ENCODE measurements at regions not wholly inside any gene's neighbourhood (a gene's known extent, or its start where the extent isn't known, plus 50 kb on each side); places are given as distances from the start of the nearest gene placed in this dataset.

GRCh38 chr18:77376043-77376732 lies 126.5 kb downstream of the GALR1 start:
- intact Hi-C loops (cut with micrococcal nuclease; ENCODE audit: unreplicated experiment): no loop called here
- no peak overlapping the region for H3K27ac ChIP-seq (ENCODE audit: low read depth, low read length, poor library complexity, severe bottlenecking)
- POLR2A ChIA-PET (ENCODE audit: low non-redundant PET): interaction anchor here (0.7 kb wide), 1 partner anchor 22 kb away, joined by 3 read pairs; no protein-coding TSS in a partner anchor
- peaks cover 22% of the 10 kb centered on the region for H3K9me3 ChIP-seq (ENCODE audit: low read depth, low read length, poor library complexity, severe bottlenecking)
- BruUV-seq (replicated peaks): no TSS peak
- H3K36me3 ChIP-seq (ENCODE audit: insufficient read depth, low read length, poor library complexity, severe bottlenecking): no peaks in the 10 kb centered on the region
- no peak for DNase-seq (ENCODE audit: low spot score)
- no peak overlapping the region for H3K4me3 ChIP-seq (ENCODE audit: low read depth, low read length, poor library complexity, severe bottlenecking)
- no peaks in the 10 kb centered on the region for H3K4me1 ChIP-seq (ENCODE audit: insufficient read depth, low read length, poor library complexity, severe bottlenecking)
- H3K27me3 ChIP-seq (replicated peaks; ENCODE audit: insufficient read depth, low read depth, low read length, poor library complexity): no peaks in the 10 kb centered on the region
- TF ChIP-seq EZH2 (IDR thresholded peaks at IDR 0.05; ENCODE audit: borderline replicate concordance, low read depth, low read length, poor library complexity, severe bottlenecking): no peak
- TF ChIP-seq CTCF (conservative IDR thresholded peaks at IDR 0.05; ENCODE audit: low read depth, low read length): no peak
- CTCF ChIA-PET: no interaction called here

GRCh38 chr18:77376733-77377094 lies 127.1 kb downstream of the GALR1 start:
- no peaks in the 10 kb centered on the region for H3K36me3 ChIP-seq (ENCODE audit: insufficient read depth, low read length, poor library complexity, severe bottlenecking)
- H3K27ac ChIP-seq (ENCODE audit: low read depth, low read length, poor library complexity, severe bottlenecking): no peak overlapping the region
- H3K4me3 ChIP-seq (ENCODE audit: low read depth, low read length, poor library complexity, severe bottlenecking): no peak overlapping the region
- intact Hi-C loops (cut with micrococcal nuclease; ENCODE audit: unreplicated experiment): no loop called here
- H3K9me3 ChIP-seq (ENCODE audit: low read depth, low read length, poor library complexity, severe bottlenecking): peaks cover 24% of the 10 kb centered on the region
- ChIA-PET CTCF (no interaction called here), POLR2A (ENCODE audit: low non-redundant PET) (interaction anchor here (0.7 kb wide), 1 partner anchor 22 kb away, joined by 3 read pairs; no protein-coding TSS in a partner anchor)
- no peaks in the 10 kb centered on the region for H3K27me3 ChIP-seq (replicated peaks; ENCODE audit: insufficient read depth, low read depth, low read length, poor library complexity)
- no peak for DNase-seq (ENCODE audit: low spot score)
- BruUV-seq (replicated peaks): no TSS peak
- no peaks in the 10 kb centered on the region for H3K4me1 ChIP-seq (ENCODE audit: insufficient read depth, low read length, poor library complexity, severe bottlenecking)
- TF ChIP-seq CTCF (conservative IDR thresholded peaks at IDR 0.05; ENCODE audit: low read depth, low read length) (no peak), EZH2 (IDR thresholded peaks at IDR 0.05; ENCODE audit: borderline replicate concordance, low read depth, low read length, poor library complexity, severe bottlenecking) (no peak)

DNA sequence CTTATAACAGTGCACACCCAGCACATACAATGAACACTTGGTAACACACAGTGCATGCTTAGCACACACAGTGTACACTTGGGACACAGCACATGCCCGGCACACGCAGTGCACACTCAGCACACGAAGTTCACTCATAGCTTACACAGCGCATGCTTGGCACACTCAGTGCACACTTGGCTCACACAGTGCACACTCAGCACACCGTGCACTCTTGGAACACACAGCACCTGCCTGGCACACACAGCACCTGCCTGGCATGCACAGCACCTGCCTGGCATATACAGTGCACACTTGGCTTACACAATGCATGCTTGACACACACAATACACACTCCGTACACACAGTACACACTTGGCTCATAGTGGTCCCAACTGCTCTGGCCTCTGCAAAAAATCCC lies 128.2 kb downstream of the GALR1 start:
- no peak for DNase-seq (ENCODE audit: low spot score)
- no TSS peak for BruUV-seq (replicated peaks)
- CTCF ChIA-PET: no interaction called here
- H3K27ac ChIP-seq (ENCODE audit: low read depth, low read length, poor library complexity, severe bottlenecking): no peak overlapping the region
- TF ChIP-seq CTCF (conservative IDR thresholded peaks at IDR 0.05; ENCODE audit: low read depth, low read length) (no peak), EZH2 (IDR thresholded peaks at IDR 0.05; ENCODE audit: borderline replicate concordance, low read depth, low read length, poor library complexity, severe bottlenecking) (no peak)
- H3K4me3 ChIP-seq (ENCODE audit: low read depth, low read length, poor library complexity, severe bottlenecking): no peak overlapping the region
- intact Hi-C loops (cut with micrococcal nuclease; ENCODE audit: unreplicated experiment): no loop called here
- no peaks in the 10 kb centered on the region for H3K4me1 ChIP-seq (ENCODE audit: insufficient read depth, low read length, poor library complexity, severe bottlenecking)
- H3K9me3 ChIP-seq (ENCODE audit: low read depth, low read length, poor library complexity, severe bottlenecking): peaks cover 27% of the 10 kb centered on the region
- no peaks in the 10 kb centered on the region for H3K27me3 ChIP-seq (replicated peaks; ENCODE audit: insufficient read depth, low read depth, low read length, poor library complexity)
- H3K36me3 ChIP-seq (ENCODE audit: insufficient read depth, low read length, poor library complexity, severe bottlenecking): no peaks in the 10 kb centered on the region
- POLR2A ChIA-PET (ENCODE audit: low non-redundant PET): no interaction called here
